BE2C (cell line): ENCODE measurements at regions not wholly inside any gene's neighbourhood (a gene's known extent, or its start where the extent isn't known, plus 50 kb on each side); places are given as distances from the start of the nearest gene placed in this dataset.

Source experiments
- DNase-seq: peaks from one replicate; pipeline ENCODE4 v3.0.0-alpha.2; 2020
- H3K27me3 ChIP-seq: fragments of 250-450 bp; sonication (Bioruptor Pico); 2 replicates; pipeline ENCODE4 v1.5.1; 2020; ENCODE audit warnings: mild to moderate bottlenecking
- H3K36me3 ChIP-seq: fragments of 250-450 bp; sonication (Bioruptor Pico); 2 replicates; pipeline ENCODE4 v1.5.1; 2020; ENCODE audit warnings: mild to moderate bottlenecking
- H3K4me1 ChIP-seq: fragments of 250-450 bp; sonication (Bioruptor Pico); 2 replicates; pipeline ENCODE4 v1.5.1; 2020
- H3K4me3 ChIP-seq: 2 replicates; pipeline ENCODE4 v1.5.1; 2011; ENCODE audit warnings: low read depth, low read length
- H3K9me3 ChIP-seq: fragments of 250-450 bp; sonication (Bioruptor Pico); 2 replicates; pipeline ENCODE4 v1.5.1; 2020
- TF ChIP-seq, protein P1 (sequence below): IDR thresholded peaks from 2 replicates; pipeline ENCODE4 v1.5.1; 2012; ENCODE audit warnings: mild to moderate bottlenecking, low read depth, low read length

DNA sequence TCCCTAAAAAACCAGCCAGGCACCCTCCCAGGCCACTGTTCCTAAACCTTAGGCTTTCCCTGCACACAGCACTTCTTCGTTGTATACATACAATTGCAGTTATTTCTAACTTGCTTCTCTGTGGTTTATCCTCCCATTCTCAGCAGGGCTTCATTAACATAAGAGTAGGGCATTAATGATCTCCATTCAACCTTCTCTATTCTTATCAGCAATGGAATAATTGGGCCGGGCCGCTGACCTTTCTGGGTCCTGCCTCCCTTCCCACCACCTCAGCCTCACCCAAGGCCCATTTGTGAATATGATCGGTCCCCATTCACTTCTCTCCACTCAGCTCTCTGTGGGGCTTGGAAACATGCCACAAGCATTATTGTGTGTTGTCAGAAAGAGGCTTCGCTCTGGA lies 184.2 kb downstream of the SUCLA2 start:
- TF ChIP-seq, protein P1, sequence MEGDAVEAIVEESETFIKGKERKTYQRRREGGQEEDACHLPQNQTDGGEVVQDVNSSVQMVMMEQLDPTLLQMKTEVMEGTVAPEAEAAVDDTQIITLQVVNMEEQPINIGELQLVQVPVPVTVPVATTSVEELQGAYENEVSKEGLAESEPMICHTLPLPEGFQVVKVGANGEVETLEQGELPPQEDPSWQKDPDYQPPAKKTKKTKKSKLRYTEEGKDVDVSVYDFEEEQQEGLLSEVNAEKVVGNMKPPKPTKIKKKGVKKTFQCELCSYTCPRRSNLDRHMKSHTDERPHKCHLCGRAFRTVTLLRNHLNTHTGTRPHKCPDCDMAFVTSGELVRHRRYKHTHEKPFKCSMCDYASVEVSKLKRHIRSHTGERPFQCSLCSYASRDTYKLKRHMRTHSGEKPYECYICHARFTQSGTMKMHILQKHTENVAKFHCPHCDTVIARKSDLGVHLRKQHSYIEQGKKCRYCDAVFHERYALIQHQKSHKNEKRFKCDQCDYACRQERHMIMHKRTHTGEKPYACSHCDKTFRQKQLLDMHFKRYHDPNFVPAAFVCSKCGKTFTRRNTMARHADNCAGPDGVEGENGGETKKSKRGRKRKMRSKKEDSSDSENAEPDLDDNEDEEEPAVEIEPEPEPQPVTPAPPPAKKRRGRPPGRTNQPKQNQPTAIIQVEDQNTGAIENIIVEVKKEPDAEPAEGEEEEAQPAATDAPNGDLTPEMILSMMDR, result no peak
- no peak overlapping the region for H3K4me3 ChIP-seq
- DNase-seq, result no peak
- no peaks in the 10 kb centered on the region for H3K9me3 ChIP-seq
- H3K27me3 ChIP-seq, result 0 out of 2 replicates have a peak, but pooled peaks cover 2% of the 10 kb centered on the region
- no peaks in the 10 kb centered on the region for H3K36me3 ChIP-seq
- H3K4me1 ChIP-seq, result no peaks in the 10 kb centered on the region

DNA sequence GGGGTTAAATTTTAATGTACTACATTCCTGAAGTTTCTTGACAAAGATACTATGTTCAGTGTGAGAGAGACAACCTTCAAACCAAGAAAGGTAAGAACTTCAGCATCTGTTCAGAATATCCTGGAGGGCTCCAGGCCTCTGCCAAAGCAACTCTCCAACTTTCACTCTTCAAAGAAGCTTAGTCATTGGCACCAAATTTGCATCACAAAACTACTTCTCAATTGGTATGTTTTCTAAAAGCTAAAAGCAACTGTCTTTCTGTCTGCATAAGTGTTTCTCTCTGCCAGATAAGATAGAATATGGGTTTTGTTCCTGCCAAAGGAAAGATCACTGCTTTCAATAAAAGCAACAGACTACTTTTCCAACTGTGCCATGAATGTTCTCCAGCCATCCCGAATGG lies 187.4 kb downstream of the SUCLA2 start:
- Histone ChIP-seq H3K4me1 (no peaks in the 10 kb centered on the region), H3K36me3 (no peaks in the 10 kb centered on the region), H3K27me3 (0 out of 2 replicates have a peak, but pooled peaks cover 2% of the 10 kb centered on the region), H3K4me3 (no peak overlapping the region), H3K9me3 (no peaks in the 10 kb centered on the region)
- TF ChIP-seq, protein P1, result no peak
- DNase-seq, result no peak

DNA sequence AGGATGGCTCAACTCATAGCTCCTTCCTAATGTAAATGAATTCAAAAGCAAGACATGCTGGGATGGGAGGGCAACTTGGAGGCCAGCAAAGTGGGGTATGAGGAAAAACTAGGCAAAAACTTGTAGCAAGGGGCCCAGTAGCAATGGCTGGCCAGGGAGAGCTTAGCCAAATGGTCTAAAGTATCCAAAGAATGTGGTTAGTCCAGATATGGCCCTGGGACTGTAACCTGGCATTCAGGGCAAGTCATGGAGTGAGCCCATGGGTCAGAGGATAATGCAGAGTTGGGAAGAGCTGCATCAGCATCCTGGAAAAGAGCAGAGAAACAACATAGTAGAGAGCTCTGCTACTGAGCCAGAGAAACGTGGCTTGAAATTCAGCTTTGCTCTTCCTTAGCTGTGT lies 191.7 kb downstream of the SUCLA2 start:
- TF ChIP-seq, protein P1, result no peak
- no peaks in the 10 kb centered on the region for H3K4me1 ChIP-seq
- no peaks in the 10 kb centered on the region for H3K36me3 ChIP-seq
- no peak overlapping the region for H3K4me3 ChIP-seq
- H3K27me3 ChIP-seq, result 0 out of 2 replicates have a peak, but pooled peaks cover 2% of the 10 kb centered on the region
- H3K9me3 ChIP-seq, result no peaks in the 10 kb centered on the region
- no peak for DNase-seq

DNA sequence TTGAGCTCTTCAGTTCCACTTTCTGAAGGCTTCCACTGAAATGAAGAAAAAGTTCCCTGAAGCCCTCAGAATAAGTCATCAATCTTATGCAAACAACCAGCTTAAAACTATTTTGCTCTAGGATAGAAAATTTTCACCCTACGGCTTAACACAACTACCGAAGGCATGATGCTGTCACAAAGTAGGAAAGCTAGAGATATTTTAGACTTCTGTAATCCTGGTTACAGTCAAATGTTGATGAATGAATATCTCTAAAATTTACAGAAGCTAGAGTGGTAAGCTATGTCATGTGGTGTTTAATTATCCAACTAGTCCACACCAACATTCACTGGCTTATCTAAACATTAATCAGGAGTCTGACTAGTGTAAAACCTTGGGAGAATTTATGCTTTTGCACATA lies 197.9 kb downstream of the SUCLA2 start:
- TF ChIP-seq, protein P1, result no peak

DNA sequence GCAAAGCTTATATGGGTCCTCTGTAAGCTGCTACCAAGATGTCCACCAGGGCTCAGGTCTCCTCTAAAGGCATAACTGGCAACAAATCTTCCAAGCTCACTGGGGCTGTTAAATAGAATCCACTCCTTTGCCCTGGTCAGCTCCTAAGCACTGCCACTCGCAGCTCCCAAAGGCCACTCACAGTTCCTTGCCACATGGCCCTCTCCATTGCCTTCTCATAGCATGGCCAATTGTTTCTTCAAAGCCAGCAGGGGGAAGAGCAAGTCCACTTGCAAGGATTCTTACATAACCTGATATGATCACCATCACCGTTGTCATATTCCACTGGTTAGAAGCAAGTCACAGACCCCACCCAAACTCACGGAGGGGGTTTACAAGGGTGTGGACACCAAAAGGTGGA lies 199.5 kb downstream of the SUCLA2 start:
- H3K36me3 ChIP-seq, result no peaks in the 10 kb centered on the region
- H3K4me3 ChIP-seq, result no peak overlapping the region
- TF ChIP-seq, protein P1, result no peak
- H3K9me3 ChIP-seq, result no peaks in the 10 kb centered on the region
- H3K27me3 ChIP-seq, result no peaks in the 10 kb centered on the region
- DNase-seq, result no peak
- no peaks in the 10 kb centered on the region for H3K4me1 ChIP-seq

More for the DNA sequence above, 197.9 kb downstream of the SUCLA2 start:
- H3K36me3 ChIP-seq, result no peaks in the 10 kb centered on the region
- no peaks in the 10 kb centered on the region for H3K4me1 ChIP-seq
- H3K27me3 ChIP-seq, result no peaks in the 10 kb centered on the region
- no peak for DNase-seq
- no peaks in the 10 kb centered on the region for H3K9me3 ChIP-seq
- no peak overlapping the region for H3K4me3 ChIP-seq

DNA sequence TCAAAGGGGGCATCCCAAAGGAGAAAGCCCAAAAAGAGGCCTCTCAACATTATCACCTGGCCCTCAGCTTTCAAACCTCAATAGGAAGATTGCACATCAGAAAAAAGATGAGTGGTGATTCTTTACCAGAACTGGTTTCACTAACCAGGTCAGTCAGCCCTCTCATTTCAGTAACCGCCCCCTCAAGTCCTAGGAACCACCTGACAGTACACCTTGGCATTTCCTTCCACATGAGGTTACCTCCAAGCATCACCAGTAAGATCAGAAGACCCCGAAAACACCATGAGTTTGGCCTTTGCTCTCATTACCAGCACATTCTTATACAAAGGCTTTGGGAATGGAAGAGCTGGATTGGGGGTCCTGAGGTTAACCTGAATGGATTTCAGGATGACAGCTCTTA lies 200.5 kb downstream of the SUCLA2 start:
- Histone ChIP-seq H3K36me3 (no peaks in the 10 kb centered on the region), H3K27me3 (no peaks in the 10 kb centered on the region), H3K9me3 (no peaks in the 10 kb centered on the region), H3K4me1 (no peaks in the 10 kb centered on the region), H3K4me3 (no peak overlapping the region)
- DNase-seq, result no peak
- TF ChIP-seq, protein P1, result no peak
